NT2/D1 (cell line): ENCODE measurements at regions not wholly inside any gene's neighbourhood (a gene's known extent, or its start where the extent isn't known, plus 50 kb on each side); places are given as distances from the start of the nearest gene placed in this dataset.

Experiments used
- DNase-seq: peaks from one replicate; pipeline ENCODE4 v3.0.0-alpha.2; 2011; ENCODE audit warnings: low read depth, low spot score
- H3K27me3 ChIP-seq: 2 replicates; pipeline ENCODE4 v1.6.0; 2011; ENCODE audit warnings: mild to moderate bottlenecking; ENCODE audit not compliant: insufficient read length, insufficient read depth
- H3K36me3 ChIP-seq: 2 replicates; pipeline ENCODE4 v1.6.1; 2011; ENCODE audit warnings: mild to moderate bottlenecking, low read length, mixed read lengths; ENCODE audit not compliant: insufficient read depth, insufficient read length
- H3K4me1 ChIP-seq: 2 replicates; pipeline ENCODE4 v1.5.1; 2011; ENCODE audit not compliant: insufficient read depth, insufficient read length
- H3K4me3 ChIP-seq: 2 replicates; pipeline ENCODE4 v1.5.1; 2011; ENCODE audit warnings: low read depth; ENCODE audit not compliant: insufficient read length
- H3K9ac ChIP-seq: 2 replicates; pipeline ENCODE4 v1.6.0; 2011; ENCODE audit warnings: low read depth; ENCODE audit not compliant: insufficient read length
- H3K9me3 ChIP-seq: 2 replicates; pipeline ENCODE4 v1.5.1; 2011; ENCODE audit warnings: mild to moderate bottlenecking, low read length; ENCODE audit not compliant: insufficient read depth
- SUZ12 ChIP-seq: IDR thresholded peaks from 2 replicates; pipeline ENCODE4 v1.6.1; 2011; ENCODE audit not compliant: insufficient read length, insufficient read depth; ENCODE audit errors: extremely low read depth
- YY1 ChIP-seq: IDR thresholded peaks from 2 replicates; pipeline ENCODE4 v1.6.1; 2011; ENCODE audit not compliant: insufficient read length, insufficient read depth
- ZNF274 ChIP-seq: IDR thresholded peaks from 2 replicates; pipeline ENCODE4 v1.6.1; 2011; ENCODE audit warnings: mild to moderate bottlenecking, low read depth, low read length

DNA sequence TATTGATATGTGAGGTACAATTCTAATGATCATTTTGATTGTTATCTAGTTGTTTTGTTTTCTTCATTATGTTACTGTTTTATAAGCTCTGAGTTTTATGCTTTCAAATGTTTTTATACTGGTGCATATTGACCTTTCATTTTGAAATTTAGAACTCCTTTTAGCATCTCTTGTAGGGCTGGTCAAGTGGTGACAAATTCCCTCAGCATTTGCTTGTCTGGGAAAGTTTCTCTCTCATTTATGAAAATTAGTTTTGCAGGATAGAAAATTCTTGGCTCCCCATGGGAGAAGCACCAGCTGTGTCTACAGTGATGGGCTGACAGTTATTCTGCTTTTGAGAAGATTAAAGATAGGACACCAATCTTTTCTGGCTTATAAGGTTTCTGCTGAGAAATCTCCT lies 105.3 kb upstream of the SPRY1 start:
- Histone ChIP-seq H3K36me3 (no peaks in the 10 kb centered on the region), H3K9me3 (peaks cover 15% of the 10 kb centered on the region), H3K27me3 (no peaks in the 10 kb centered on the region), H3K9ac (no peak overlapping the region), H3K4me1 (no peaks in the 10 kb centered on the region), H3K4me3 (no peak overlapping the region)
- no peak for TF ChIP-seq YY1
- no peak for TF ChIP-seq ZNF274
- TF ChIP-seq SUZ12, result no peak
- DNase-seq, result no peak

DNA sequence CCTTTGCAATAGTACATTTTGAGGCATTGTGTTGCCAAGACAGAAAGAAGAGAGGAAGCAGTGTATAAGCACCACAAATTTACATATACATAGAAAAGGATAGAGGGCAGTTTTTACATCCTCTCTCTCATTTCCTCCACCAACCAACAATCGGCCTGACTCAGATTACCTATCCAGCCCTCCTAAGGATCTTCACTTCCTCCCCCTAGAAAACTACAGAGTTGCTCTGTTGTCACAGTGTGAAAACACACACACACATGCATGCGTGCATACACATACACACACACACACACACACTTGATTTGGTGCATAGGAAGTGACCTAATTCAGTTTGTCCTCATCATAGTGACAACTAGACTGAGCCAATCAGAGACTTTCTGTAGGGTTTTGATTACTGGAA lies 98.8 kb upstream of the SPRY1 start:
- no peaks in the 10 kb centered on the region for H3K27me3 ChIP-seq
- no peaks in the 10 kb centered on the region for H3K9me3 ChIP-seq
- DNase-seq, result no peak

DNA sequence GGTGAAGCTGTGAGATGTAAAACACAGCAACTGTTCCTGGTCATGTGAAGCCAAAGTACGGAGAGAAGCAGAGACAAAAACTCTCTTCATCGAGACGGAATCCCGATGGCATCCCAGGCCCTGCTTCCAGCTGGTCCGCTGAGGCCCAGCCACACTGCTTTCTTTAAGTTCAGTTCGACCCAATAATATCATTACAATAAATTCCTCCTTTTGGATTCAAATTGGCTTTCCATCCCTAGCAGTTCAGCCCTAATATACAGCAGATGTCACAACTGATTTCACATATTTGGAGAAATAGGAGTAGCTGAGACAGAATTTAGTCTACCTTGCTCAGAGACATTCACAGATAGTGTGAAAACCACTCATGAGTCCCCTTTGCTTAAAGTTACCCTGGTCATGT lies 98.3 kb upstream of the SPRY1 start:
- H3K9ac ChIP-seq, result no peak overlapping the region
- H3K9me3 ChIP-seq, result no peaks in the 10 kb centered on the region
- H3K4me1 ChIP-seq, result no peaks in the 10 kb centered on the region
- no peak overlapping the region for H3K4me3 ChIP-seq
- no peak for DNase-seq
- H3K27me3 ChIP-seq, result no peaks in the 10 kb centered on the region
- H3K36me3 ChIP-seq, result no peaks in the 10 kb centered on the region
- TF ChIP-seq SUZ12, result no peak
- TF ChIP-seq ZNF274, result no peak
- TF ChIP-seq YY1, result no peak

More for the DNA sequence above, 98.8 kb upstream of the SPRY1 start:
- H3K4me3 ChIP-seq, result no peak overlapping the region
- H3K4me1 ChIP-seq, result no peaks in the 10 kb centered on the region
- TF ChIP-seq YY1, result no peak
- no peak for TF ChIP-seq ZNF274
- no peak for TF ChIP-seq SUZ12
- no peak overlapping the region for H3K9ac ChIP-seq
- no peaks in the 10 kb centered on the region for H3K36me3 ChIP-seq

GRCh38 chr4:123298801-123299200 lies 97.8 kb upstream of the SPRY1 start:
- DNase-seq, result no peak
- no peaks in the 10 kb centered on the region for H3K4me1 ChIP-seq
- H3K4me3 ChIP-seq, result no peak overlapping the region
- no peak for TF ChIP-seq YY1
- H3K9ac ChIP-seq, result no peak overlapping the region
- no peaks in the 10 kb centered on the region for H3K9me3 ChIP-seq
- H3K27me3 ChIP-seq, result no peaks in the 10 kb centered on the region
- H3K36me3 ChIP-seq, result no peaks in the 10 kb centered on the region

GRCh38 chr4:123299212-123299691 lies 97.3 kb upstream of the SPRY1 start:
- no peak for DNase-seq
- Histone ChIP-seq H3K9ac (no peak overlapping the region), H3K9me3 (no peaks in the 10 kb centered on the region), H3K4me3 (no peak overlapping the region), H3K36me3 (no peaks in the 10 kb centered on the region), H3K4me1 (no peaks in the 10 kb centered on the region), H3K27me3 (no peaks in the 10 kb centered on the region)
- TF ChIP-seq SUZ12 (no peak), ZNF274 (no peak), YY1 (no peak)

DNA sequence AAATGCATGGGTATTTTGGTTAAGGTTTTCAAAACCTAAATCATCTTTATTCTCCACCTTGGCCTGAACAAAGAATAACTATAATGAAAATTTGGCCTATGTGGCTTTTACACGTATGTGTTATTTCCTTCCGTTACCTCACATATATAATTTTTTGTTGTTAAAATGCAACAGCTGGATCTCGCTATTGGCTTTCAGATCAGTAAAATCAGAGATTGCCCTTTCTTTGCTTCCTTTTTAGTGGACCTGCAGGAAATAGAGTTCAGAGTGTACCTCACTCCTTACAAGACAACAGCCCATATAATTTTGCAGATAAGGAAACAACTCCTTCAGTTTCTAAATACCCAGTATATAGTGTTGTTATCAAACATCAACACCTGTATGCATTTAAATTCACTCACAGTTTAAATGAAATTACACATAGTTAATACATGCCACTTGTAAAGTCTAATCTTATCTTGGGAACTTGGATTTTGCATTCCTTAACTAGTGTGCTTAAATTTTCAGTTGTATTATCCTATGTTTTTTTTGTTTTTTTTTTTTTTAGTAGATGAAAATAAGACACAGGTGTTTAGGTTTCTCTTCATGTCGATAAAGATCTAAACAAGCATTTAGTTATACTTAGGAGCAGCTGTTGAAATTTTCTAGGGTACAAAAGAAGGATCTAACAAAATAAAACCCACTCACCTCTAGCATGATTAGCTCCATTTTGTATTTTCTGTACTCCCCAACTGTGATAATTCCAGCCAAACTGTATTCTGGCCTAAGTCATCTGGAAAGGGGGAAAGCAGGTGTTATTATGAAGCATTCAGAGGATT lies 96.2 kb upstream of the SPRY1 start:
- DNase-seq, result no peak
- Histone ChIP-seq H3K9ac (no peak overlapping the region), H3K36me3 (no peaks in the 10 kb centered on the region), H3K27me3 (no peaks in the 10 kb centered on the region), H3K9me3 (no peaks in the 10 kb centered on the region), H3K4me1 (peaks cover 5% of the 10 kb centered on the region), H3K4me3 (no peak overlapping the region)
- TF ChIP-seq YY1 (no peak), SUZ12 (no peak), ZNF274 (no peak)

GRCh38 chr4:123301923-123302322 lies 94.7 kb upstream of the SPRY1 start:
- no peak for DNase-seq
- Histone ChIP-seq H3K27me3 (no peaks in the 10 kb centered on the region), H3K4me1 (peaks cover 5% of the 10 kb centered on the region), H3K9me3 (no peaks in the 10 kb centered on the region), H3K9ac (no peak overlapping the region), H3K4me3 (no peak overlapping the region), H3K36me3 (no peaks in the 10 kb centered on the region)
- no peak for TF ChIP-seq YY1
- TF ChIP-seq ZNF274, result no peak
- TF ChIP-seq SUZ12, result no peak
